Kidney (tissue), 13 donors: ENCODE measurements at regions not wholly inside any gene's neighbourhood (a gene's known extent, or its start where the extent isn't known, plus 50 kb on each side); places are given as distances from the start of the nearest gene placed in this dataset.

ENCODE experiments used
- DNase-seq, 5 donors: peaks; one replicate each; pipeline ENCODE4 v3.0.0-alpha.2; 2013 to 2020
- FAIRE-seq: peaks from 2 replicates; lab custom pipeline; 2012; peaks lifted over from hg19 to GRCh38; lab: Jason Lieb, UNC
- H3K27ac ChIP-seq, 2 donors: one replicate each; pipeline ENCODE4 v1.7.0; 2013; ENCODE audit warnings: low read depth in 2 of 2, low read length in 2 of 2, inconsistent platforms in 1 of 2
- H3K27me3 ChIP-seq: one replicate; pipeline ENCODE4 v1.7.1; 2013; ENCODE audit warnings: low read length, inconsistent platforms; ENCODE audit not compliant: control insufficient read depth, insufficient read depth
- H3K36me3 ChIP-seq, 3 donors: one replicate each; pipeline versions ENCODE4 v1.7.0 to v1.7.1; 2013; ENCODE audit warnings: low read length in 3 of 3, control low read depth in 1 of 3, inconsistent platforms in 1 of 3; ENCODE audit not compliant: insufficient read depth in 3 of 3, control insufficient read depth in 2 of 3
- H3K4me1 ChIP-seq, 3 donors: one replicate each; pipeline versions ENCODE4 v1.7.0 to v1.7.1; 2013; ENCODE audit warnings: low read length in 3 of 3, inconsistent platforms in 1 of 3, low read depth in 1 of 3; ENCODE audit not compliant: control insufficient read depth in 2 of 3, insufficient read depth in 2 of 3
- H3K4me3 ChIP-seq, 3 donors: one replicate each; pipeline versions ENCODE4 v1.7.0 to v1.8.1; 2013; ENCODE audit warnings: low read length in 3 of 3, control low read depth in 1 of 3, inconsistent platforms in 1 of 3
- H3K9ac ChIP-seq, 3 donors: one replicate each; pipeline versions ENCODE4 v1.7.0 to v1.7.1; 2013; ENCODE audit warnings: low read length in 3 of 3, control low read depth in 1 of 3, inconsistent platforms in 1 of 3
- H3K9me3 ChIP-seq, 3 donors: one replicate each; pipeline versions ENCODE4 v1.7.0 to v1.7.1; 2013; ENCODE audit warnings: low read length in 3 of 3, control low read depth in 1 of 3, inconsistent platforms in 1 of 3; ENCODE audit not compliant: control insufficient read depth in 2 of 3, insufficient read depth in 1 of 3
- CTCF ChIP-seq: IDR thresholded peaks from 3 replicates; pipeline ENCODE4 v1.5.1; 2012; ENCODE audit warnings: mild to moderate bottlenecking, moderate library complexity, borderline replicate concordance; ENCODE audit not compliant: insufficient read depth; ENCODE audit errors: extremely low read depth
- intact Hi-C: fragments of 100-400 bp; cut with DNase I; formaldehyde crosslinking; loops from one replicate; pipeline ENCODE4 v1.11.1; 2022
- donor health status: control.
- donor health status: control.
- donor health status: control.
- donor health status: control.
- donor health status: control.
- donor health status: DM: yes; HTN: yes; CAD: no.
- donor health status: Normal renal cell carcinoma (clear cell type).

- FAIRE-seq: no peak
- Histone ChIP-seq H3K27ac (no peak overlapping the region), H3K36me3 (no peaks in the 10 kb centered on the region), H3K27me3 (no peaks in the 10 kb centered on the region), H3K9me3 (no peaks in the 10 kb centered on the region), H3K4me3 (no peak overlapping the region), H3K4me1 (no peaks in the 10 kb centered on the region), H3K9ac (no peak overlapping the region)
- intact Hi-C loops: no loop called here
- peak in 2 of 5 donors; percentile 31 to 64 for DNase-seq
- no peak for TF ChIP-seq CTCF
Observed at GRCh38 chr10:77716458-77717317, 79.1 kb upstream of the KCNMA1 start.

DNA sequence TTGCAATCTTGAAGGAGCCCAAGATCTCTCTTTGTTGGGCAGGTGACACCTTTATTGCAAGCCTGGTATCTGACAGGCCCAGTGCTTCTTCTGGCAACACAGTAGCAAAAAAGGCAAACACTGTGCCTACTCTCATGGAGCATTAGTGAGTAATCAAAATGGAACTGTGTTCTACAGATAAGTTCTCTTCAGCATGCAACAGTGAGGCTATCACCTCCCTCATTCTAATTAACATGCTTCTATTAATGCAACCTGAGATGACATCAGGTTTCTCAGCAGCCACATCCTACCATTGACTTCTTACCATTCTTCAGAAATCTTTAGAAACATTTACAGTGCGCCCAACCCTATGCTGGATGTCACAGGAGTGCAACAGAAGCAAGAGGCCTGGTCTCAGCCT is 77.9 kb upstream of the KCNMA1 start:
- intact Hi-C loops: no loop called here

DNA sequence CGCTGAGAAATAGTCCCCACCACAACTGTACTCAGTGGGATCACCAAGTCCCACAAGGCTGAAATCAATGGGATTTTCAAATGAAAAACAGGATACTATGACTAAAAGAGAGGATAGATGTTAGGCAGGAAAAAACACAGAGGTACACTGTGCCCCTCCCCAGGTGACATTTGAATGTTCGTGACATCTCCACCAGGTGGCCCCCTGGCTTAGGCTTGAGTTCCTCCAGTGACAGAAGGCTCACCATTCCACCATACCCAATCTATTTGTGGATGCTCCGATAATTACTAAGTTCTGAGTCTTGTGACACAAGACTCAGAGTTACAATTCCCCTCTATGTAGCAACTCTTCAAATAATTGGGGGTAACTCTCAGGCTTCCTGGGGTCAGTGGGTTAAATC is 77.5 kb upstream of the KCNMA1 start:
- intact Hi-C loops: no loop called here
- H3K9ac ChIP-seq: no peak overlapping the region
- no peak overlapping the region for H3K27ac ChIP-seq
- peaks cover 0 to 3% (median 0%) of the 10 kb centered on the region in 3 donors for H3K4me1 ChIP-seq
- FAIRE-seq: no peak
- TF ChIP-seq CTCF: no peak
- no peaks in the 10 kb centered on the region for H3K9me3 ChIP-seq
- H3K4me3 ChIP-seq: no peak overlapping the region
- DNase-seq: no peak
- no peaks in the 10 kb centered on the region for H3K27me3 ChIP-seq
- H3K36me3 ChIP-seq: no peaks in the 10 kb centered on the region

More for the DNA sequence above, 77.9 kb upstream of the KCNMA1 start:
- no peak overlapping the region for H3K4me3 ChIP-seq
- no peak for FAIRE-seq
- TF ChIP-seq CTCF: no peak
- no peaks in the 10 kb centered on the region for H3K36me3 ChIP-seq
- H3K9me3 ChIP-seq: no peaks in the 10 kb centered on the region
- DNase-seq: no peak
- H3K9ac ChIP-seq: no peak overlapping the region
- no peaks in the 10 kb centered on the region for H3K27me3 ChIP-seq
- no peak overlapping the region for H3K27ac ChIP-seq
- H3K4me1 ChIP-seq: peaks cover 0 to 3% (median 0%) of the 10 kb centered on the region in 3 donors
